Activated naive CD4-positive, alpha-beta T cell treated with anti-CD3 and anti-CD28 coated beads, Interleukin-2, amount 50 U/mL, for 72 hours (primary cell): ENCODE measurements at regions not wholly inside any gene's neighbourhood (a gene's known extent, or its start where the extent isn't known, plus 50 kb on each side); places are given as distances from the start of the nearest gene placed in this dataset.
"Not testable (repeated sequence)": the region's sequence is repeated elsewhere in the genome, so short reads cannot be mapped to it uniquely, and the experiment has no call there.

Source experiments
- ATAC-seq, 2 donors: fragments of 150-1000 bp; cut with Tn5 transposase; 2 replicates each; pipeline ENCODE4 v1.10.0; 2021; ENCODE audit warnings: mild to moderate bottlenecking in 2 of 2, moderate library complexity in 2 of 2
- DNase-seq, 2 donors: peaks; one replicate each; pipeline ENCODE4 v3.0.0; 2021 to 2022; ENCODE audit warnings: low spot score in 2 of 2
- H3K27ac Mint-ChIP-seq, 2 donors: one replicate each; pipeline ENCODE4 v1.8.0; 2022; ENCODE audit warnings: mild to moderate bottlenecking in 2 of 2, mixed read lengths in 2 of 2
- H3K36me3 Mint-ChIP-seq, 2 donors: one replicate each; pipeline ENCODE4 v1.8.0; 2022; ENCODE audit warnings: mixed read lengths in 2 of 2
- H3K9me3 Mint-ChIP-seq, 2 donors: one replicate each; pipeline ENCODE4 v1.8.0; 2022; ENCODE audit warnings: mixed read lengths in 2 of 2

- Mint-ChIP-seq H3K36me3 (no peaks in the 10 kb centered on the region), H3K27ac (no peak overlapping the region), H3K9me3 (peaks cover 11 to 14% of the 10 kb centered on the region in 2 donors)
- no peak for DNase-seq
- ATAC-seq = no peak
These were observed 655.0 kb upstream of the HS3ST5 start for GRCh38 chr6:114997813-114998292.

GRCh38 chr6:114995526-114995925 is 652.7 kb upstream of the HS3ST5 start:
- peaks cover 4 to 5% of the 10 kb centered on the region in 2 donors for H3K9me3 Mint-ChIP-seq
- no peak for ATAC-seq
- H3K36me3 Mint-ChIP-seq = no peaks in the 10 kb centered on the region
- DNase-seq = no peak
- H3K27ac Mint-ChIP-seq = no peak overlapping the region

GRCh38 chr6:114989279-114989964 is 646.6 kb upstream of the HS3ST5 start:
- peak; percentile 87 to 89 for ATAC-seq
- Mint-ChIP-seq H3K27ac (no peak overlapping the region), H3K9me3 (peaks cover 14 to 16% of the 10 kb centered on the region in 2 donors), H3K36me3 (no peaks in the 10 kb centered on the region)
- DNase-seq = no peak

- no peak for DNase-seq
- Mint-ChIP-seq H3K9me3 (peaks cover 15 to 16% of the 10 kb centered on the region in 2 donors), H3K36me3 (no peaks in the 10 kb centered on the region), H3K27ac (no peak overlapping the region)
- no peak for ATAC-seq
These were observed 644.5 kb upstream of the HS3ST5 start for GRCh38 chr6:114987281-114987680.

- DNase-seq (no peak), ATAC-seq (no peak)
- Mint-ChIP-seq H3K36me3 (no peaks in the 10 kb centered on the region), H3K27ac (no peak overlapping the region), H3K9me3 (peaks cover 8 to 13% of the 10 kb centered on the region in 2 donors)
These were observed 612.5 kb upstream of the HS3ST5 start for GRCh38 chr6:114955363-114955762.

GRCh38 chr6:114952229-114952628 is 609.4 kb upstream of the HS3ST5 start:
- H3K36me3 Mint-ChIP-seq = no peaks in the 10 kb centered on the region
- DNase-seq = no peak
- no peak for ATAC-seq
- peaks cover 3 to 8% of the 10 kb centered on the region in 2 donors for H3K9me3 Mint-ChIP-seq
- no peak overlapping the region for H3K27ac Mint-ChIP-seq

- no peak for DNase-seq
- peaks cover 14 to 20% of the 10 kb centered on the region in 2 donors for H3K9me3 Mint-ChIP-seq
- H3K27ac Mint-ChIP-seq = no peak overlapping the region
- no peak for ATAC-seq
- H3K36me3 Mint-ChIP-seq = no peaks in the 10 kb centered on the region
These were observed 602.6 kb upstream of the HS3ST5 start for GRCh38 chr6:114945392-114945791.

- DNase-seq = no peak
- Mint-ChIP-seq H3K27ac (no peak overlapping the region), H3K36me3 (no peaks in the 10 kb centered on the region), H3K9me3 (peaks cover 8 to 12% of the 10 kb centered on the region in 2 donors)
- ATAC-seq = no peak
These were observed 598.3 kb upstream of the HS3ST5 start for GRCh38 chr6:114941078-114941477.

- no peak for ATAC-seq
- no peak for DNase-seq
- peaks cover 7 to 11% of the 10 kb centered on the region in 2 donors for H3K9me3 Mint-ChIP-seq
- H3K27ac Mint-ChIP-seq = no peak overlapping the region
- H3K36me3 Mint-ChIP-seq = no peaks in the 10 kb centered on the region
These were observed 597.4 kb upstream of the HS3ST5 start for GRCh38 chr6:114940181-114940580.

GRCh38 chr6:114939630-114940029 is 596.8 kb upstream of the HS3ST5 start:
- no peak for ATAC-seq
- H3K27ac Mint-ChIP-seq = no peak overlapping the region

GRCh38 chr6:114936080-114936479 is 593.3 kb upstream of the HS3ST5 start:
- H3K36me3 Mint-ChIP-seq = no peaks in the 10 kb centered on the region
- ATAC-seq (no peak), DNase-seq (no peak)
- H3K27ac Mint-ChIP-seq = no peak overlapping the region
- peaks cover 13 to 17% of the 10 kb centered on the region in 2 donors for H3K9me3 Mint-ChIP-seq

More at GRCh38 chr6:114939630-114940029, 596.8 kb upstream of the HS3ST5 start:
- H3K36me3 Mint-ChIP-seq = no peaks in the 10 kb centered on the region
- no peak for DNase-seq
- H3K9me3 Mint-ChIP-seq = peaks cover 7% of the 10 kb centered on the region in 2 donors

GRCh38 chr6:114934079-114934478 is 591.3 kb upstream of the HS3ST5 start:
- DNase-seq (no peak), ATAC-seq (no peak)
- no peak overlapping the region for H3K27ac Mint-ChIP-seq
- H3K36me3 Mint-ChIP-seq = no peaks in the 10 kb centered on the region
- H3K9me3 Mint-ChIP-seq = peaks cover 14 to 25% of the 10 kb centered on the region in 2 donors

GRCh38 chr6:114928731-114929130 is 585.9 kb upstream of the HS3ST5 start:
- not testable (repeated sequence) for ATAC-seq

GRCh38 chr6:114906096-114906495 is 563.3 kb upstream of the HS3ST5 start:
- H3K9me3 Mint-ChIP-seq = peaks cover 5 to 17% of the 10 kb centered on the region in 2 donors
- no peak overlapping the region for H3K27ac Mint-ChIP-seq
- no peak for ATAC-seq
- DNase-seq = no peak
- no peaks in the 10 kb centered on the region for H3K36me3 Mint-ChIP-seq

More at GRCh38 chr6:114928731-114929130, 585.9 kb upstream of the HS3ST5 start:
- H3K36me3 Mint-ChIP-seq, DNase-seq, H3K27ac Mint-ChIP-seq: not testable (repeated sequence)
- H3K9me3 Mint-ChIP-seq = peaks cover 31 to 33% of the 10 kb centered on the region in 2 donors

GRCh38 chr6:114897536-114897935 is 554.7 kb upstream of the HS3ST5 start:
- H3K9me3 Mint-ChIP-seq = peaks cover 11% of the 10 kb centered on the region in 2 donors
- ATAC-seq (no peak), DNase-seq (no peak)
- no peaks in the 10 kb centered on the region for H3K36me3 Mint-ChIP-seq
- H3K27ac Mint-ChIP-seq = no peak overlapping the region

GRCh38 chr6:114892211-114892610 is 549.4 kb upstream of the HS3ST5 start:
- H3K9me3 Mint-ChIP-seq = peaks cover 0 to 8% of the 10 kb centered on the region in 2 donors
- ATAC-seq (no peak), DNase-seq (no peak)
- no peak overlapping the region for H3K27ac Mint-ChIP-seq
- H3K36me3 Mint-ChIP-seq = no peaks in the 10 kb centered on the region

GRCh38 chr6:114888241-114888640 is 545.4 kb upstream of the HS3ST5 start:
- ATAC-seq (no peak), DNase-seq (no peak)
- Mint-ChIP-seq H3K36me3 (no peaks in the 10 kb centered on the region), H3K27ac (no peak overlapping the region), H3K9me3 (peaks cover 0 to 8% of the 10 kb centered on the region in 2 donors)
